TTC549 (cell line): ENCODE measurements at regions not wholly inside any gene's neighbourhood (a gene's known extent, or its start where the extent isn't known, plus 50 kb on each side); places are given as distances from the start of the nearest gene placed in this dataset.
"Not testable (repeated sequence)": the region's sequence is repeated elsewhere in the genome, so short reads cannot be mapped to it uniquely, and the experiment has no call there.

Source experiments
- FAIRE-seq: peaks from 2 replicates; lab custom pipeline; 2012; peaks lifted over from hg19 to GRCh38; lab: Jason Lieb, UNC

DNA sequence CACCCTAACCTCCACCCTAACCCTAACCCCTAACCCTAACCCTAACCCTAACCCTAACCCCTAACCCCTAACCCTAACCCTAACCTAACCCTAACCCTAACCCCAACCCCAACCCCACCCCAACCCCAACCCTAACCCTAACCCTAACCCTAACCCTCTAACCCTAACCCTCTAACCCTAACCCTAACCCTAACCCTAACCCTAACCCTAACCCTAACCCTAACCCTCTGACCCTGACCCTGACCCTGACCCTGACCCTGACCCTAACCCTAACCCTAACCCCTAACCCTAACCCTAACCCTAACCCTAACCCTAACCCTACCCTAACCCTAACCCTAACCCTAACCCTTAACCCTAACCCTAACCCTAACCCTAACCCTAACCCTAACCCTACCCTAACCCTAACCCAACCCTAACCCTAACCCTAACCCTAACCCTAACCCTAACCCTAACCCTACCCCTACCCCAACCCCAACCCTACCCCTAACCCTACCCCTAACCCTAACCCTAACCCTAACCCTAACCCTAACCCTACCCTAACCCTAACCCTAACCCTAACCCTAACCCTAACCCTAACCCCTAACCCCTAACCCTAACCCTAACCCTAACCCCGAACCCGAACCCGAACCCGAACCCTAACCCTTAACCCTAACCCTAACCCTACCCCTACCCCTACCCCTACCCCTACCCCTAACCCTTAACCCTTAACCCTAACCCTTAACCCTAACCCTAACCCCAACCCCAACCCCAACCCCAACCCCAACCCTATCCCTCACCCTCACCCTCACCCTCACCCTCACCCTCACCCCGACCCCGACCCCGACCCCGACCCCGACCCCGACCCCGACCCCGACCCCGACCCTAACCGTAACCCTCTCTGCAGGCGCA lies 186.2 kb upstream of the CHL1 start:
- not testable (repeated sequence) for FAIRE-seq

DNA sequence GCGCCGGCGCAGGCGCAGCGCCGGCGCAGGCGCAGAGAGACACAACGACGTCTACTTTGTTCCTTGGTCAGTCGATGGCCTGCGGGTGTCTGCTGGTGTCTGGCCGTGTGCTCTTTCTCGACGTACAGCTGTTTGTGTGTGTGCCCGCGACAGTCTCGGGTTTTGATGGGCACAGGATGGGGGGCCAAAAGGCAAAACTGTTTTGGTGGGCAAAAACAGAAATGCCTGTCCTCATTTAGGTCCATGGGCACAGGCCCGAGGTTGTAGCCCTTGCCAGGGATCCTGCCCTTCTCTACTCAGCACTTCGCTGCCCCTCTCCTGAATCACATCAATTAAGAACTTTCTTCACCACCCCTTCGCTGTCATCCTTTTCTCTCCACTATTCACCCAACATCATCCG lies 184.8 kb upstream of the CHL1 start:
- FAIRE-seq = no peak

DNA sequence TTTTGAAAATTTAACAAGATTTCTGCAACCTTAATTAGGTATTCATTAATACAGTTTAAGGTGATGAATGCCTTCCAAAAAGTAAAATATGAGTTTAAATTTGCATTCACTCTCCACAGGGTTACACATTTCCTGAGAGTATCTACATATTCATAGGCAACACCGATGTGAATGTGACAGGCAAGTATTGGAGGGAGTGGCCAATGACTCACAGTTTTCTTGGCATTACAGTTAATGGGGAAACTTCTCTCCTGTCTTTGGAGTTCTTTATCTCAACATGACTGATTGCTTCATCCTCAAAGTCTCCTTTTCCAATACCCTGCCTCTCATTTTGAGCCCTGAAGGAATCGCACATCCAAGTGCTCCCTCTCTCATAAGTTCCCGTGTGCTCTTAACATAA lies 181.9 kb upstream of the CHL1 start:
- no peak for FAIRE-seq

DNA sequence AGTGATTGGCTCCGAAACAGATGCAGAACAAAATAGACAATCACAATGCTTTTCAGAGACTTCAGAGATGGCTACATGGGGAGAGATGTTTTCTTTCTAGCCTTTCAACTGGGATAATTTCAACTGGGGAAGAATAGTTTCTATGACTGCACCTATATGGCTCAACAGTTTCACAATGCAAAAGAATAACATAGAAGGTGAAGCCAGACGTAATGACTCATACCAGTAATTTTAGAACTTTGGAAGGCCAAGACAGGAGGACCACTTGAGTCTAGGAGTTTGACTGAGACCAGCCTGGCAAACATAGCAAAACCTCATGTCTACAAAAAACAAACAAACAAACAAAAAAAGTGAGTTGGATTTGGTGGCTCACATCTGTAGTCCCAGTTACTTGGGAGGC lies 180.2 kb upstream of the CHL1 start:
- no peak for FAIRE-seq

DNA sequence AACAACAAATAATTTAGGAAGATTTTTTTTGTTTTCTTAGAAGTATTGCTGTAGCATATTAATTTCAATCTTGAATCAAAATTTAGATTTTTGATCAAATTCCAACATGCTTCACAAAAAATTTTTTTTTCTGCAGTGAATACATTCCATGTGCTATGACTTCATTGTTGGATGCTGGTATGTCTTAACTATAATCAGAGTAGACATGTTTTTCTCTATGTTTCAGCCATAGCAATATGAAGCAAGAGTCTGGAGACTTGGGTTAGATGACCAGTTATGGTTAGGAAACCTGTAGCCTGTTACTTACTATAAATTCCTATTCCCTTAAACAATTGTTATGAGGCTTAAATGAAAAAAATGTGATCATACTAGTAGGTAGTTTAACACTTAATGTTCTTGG lies 176.1 kb upstream of the CHL1 start:
- no peak for FAIRE-seq

DNA sequence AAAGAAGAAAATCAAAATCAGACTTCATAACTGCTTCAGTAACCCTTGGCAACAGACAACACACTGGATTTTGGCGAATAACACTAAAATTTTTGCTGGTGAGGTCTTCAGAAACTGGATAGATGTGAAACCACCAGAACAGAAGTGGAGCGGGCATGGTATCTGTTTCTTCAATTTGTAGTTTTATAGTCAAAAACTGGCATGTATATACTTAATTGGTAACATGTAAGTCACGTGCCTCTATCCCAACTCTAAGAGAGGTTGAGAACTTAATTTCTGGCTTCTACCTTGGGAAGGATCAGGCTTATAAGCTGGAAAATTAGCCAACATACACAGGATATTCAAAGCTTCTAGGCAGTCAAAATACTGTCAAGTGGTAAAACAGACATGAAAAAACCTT lies 172.6 kb upstream of the CHL1 start:
- no peak for FAIRE-seq

DNA sequence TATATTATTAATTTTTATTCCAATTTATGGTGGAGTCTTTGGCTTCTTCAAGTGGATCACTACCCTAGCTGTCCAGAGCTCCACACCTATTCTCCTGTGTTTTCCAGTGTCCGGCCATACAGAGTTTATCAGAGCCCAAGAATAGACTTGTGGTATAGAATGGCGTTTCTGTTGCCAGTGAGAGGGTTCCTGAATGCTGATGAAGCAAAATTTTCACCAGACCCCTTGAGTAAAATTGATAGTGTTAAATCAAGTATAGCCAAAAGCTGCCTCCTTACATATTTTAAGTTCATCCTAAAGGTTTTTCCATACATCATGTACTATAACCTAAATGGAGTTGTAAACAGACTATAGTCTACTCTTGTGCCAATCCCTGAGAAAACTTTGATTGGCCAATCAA lies 171.5 kb upstream of the CHL1 start:
- no peak for FAIRE-seq

DNA sequence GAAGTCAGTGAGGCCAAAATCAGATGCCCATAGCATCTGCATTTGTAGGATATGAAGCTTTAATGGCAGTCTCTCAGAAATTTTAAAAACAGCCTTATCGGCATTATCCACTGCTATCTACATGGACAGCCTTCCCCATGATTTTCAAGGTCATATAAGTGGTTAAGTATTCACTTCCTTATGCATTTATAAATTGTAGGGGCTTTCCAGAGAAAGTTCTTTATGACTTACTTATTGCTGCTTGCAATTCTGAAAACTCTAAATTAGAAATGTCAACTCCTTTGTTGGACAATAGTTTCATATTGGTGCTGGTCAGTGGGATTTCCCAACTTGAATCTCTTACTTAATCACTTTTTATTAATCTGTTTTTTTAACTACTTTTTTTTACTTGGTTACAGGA lies 160.6 kb upstream of the CHL1 start:
- FAIRE-seq = not testable (repeated sequence)

DNA sequence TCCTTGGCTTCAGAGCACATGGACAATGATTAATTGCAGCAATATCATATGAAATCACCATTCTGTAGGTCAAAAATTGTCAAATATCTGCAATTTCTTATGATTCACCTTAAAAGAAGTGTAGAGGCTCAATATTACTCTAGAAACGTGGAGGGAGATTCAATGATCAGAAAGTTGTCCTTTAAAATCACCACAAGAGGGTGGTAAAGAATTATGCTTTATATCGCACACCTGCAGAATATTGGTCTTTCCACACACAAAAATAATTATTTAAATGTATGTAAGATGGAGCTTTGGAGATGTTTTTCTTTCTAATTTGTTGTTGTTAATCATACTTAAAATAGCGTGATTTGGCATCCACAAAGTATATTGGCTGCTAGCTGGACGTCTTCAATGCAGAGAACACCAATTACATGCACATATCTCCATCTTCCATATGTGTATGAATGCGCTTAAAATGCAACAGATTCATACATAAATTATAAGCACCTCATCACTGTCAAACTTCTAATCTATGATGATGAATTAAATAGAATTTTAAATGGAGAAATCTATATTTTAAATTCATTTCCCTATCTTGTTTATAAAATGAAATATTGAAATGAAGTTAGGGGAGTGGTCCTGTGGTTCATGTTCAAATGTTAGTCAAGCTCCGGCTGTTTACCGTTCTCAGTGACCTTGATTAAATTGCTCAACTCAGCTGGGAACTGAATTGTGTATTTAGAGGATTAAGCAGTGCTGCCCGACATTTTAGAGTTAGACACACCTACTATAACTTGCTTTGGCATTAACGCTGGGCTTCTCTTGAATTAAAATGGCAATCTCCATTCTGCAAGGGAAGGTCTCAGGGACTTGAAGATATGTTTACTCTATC lies 153.5 kb upstream of the CHL1 start:
- peak; percentile 85 for FAIRE-seq

DNA sequence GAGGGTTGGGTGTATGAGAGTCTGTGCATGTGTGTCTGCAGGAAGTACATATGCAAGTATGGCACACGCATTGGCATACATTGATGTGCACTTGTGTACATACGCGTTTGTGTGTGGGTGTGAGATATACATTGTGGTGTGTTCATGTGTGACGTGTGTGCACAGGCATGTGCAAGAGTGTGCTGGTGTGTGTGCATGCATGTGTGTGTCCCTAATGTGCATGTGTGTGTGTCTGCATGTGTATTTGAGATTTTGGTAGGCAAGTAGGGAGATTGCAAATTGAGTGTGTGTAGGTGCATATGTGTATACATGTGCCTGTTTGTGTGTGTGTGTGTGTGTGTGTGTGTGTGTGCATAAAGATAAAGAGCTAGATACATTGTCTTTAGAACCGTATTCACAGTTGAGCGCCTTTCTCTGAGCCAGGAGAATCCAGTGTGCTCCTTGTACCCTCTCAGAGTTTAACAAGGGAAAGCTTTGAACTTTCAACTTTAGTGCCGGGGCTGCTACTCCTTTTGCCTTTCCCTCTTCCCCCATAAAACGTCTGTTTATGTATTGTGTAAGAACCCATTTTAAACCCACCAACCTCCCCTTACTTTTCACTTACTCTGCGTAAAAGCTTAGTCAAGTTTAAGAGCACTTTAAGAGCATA lies 152.4 kb upstream of the CHL1 start:
- no peak for FAIRE-seq

DNA sequence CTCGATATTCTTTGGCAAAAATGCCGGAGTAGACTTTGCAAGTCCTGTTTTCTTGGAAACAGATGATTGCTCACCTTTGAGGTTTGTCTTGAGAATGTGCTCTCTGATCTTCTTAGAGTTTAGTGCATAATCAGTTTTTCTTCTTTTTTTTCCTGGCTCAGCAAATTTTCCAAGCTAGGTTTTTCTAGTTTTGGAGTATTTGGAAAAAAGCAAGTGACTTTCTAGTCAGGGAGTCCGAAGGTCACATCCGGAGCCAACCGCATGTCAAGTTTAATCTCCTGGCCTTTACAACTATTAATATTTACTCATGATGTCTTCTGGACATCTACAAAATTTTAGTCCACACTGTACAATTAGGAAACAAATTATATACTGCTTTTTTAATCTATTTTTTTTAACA lies 151.6 kb upstream of the CHL1 start:
- FAIRE-seq = not testable (repeated sequence)

DNA sequence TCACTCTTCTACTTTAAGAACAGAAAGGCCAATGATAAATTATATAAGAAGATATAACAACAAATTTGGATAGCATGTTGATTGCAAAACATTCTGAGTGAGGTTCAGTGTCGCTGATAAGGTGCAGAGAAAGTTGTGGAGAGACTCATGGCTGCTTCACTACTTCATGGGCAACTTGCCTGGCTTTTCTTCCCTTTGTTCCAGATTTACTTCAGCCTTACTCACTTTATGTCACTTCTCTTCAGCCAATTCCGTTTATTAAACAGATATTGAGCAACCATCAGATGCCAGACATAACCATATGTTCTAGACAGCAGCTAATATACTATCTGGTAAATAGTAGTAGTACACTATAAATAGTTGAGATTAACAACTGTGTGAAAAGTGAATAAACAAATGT lies 150.0 kb upstream of the CHL1 start:
- no peak for FAIRE-seq

DNA sequence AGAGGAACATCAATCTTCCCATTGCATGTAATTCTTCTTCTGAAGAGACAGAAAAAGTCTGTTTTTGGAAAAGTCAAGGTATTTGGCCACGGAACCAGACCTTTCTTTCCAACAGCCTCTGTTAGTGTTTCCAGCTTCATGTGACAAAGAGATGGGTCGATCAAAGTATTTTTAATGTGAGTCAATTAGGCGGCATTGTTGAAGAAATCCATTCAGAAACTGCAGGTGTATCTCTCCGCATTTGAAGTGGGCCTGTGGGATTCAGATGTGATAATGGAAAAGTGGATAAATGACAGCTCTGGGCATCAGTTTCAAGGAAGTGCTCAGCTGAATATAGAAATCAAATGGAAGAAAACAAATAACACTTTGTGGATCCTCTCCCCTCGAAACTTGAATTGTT lies 143.1 kb upstream of the CHL1 start:
- not testable (repeated sequence) for FAIRE-seq

DNA sequence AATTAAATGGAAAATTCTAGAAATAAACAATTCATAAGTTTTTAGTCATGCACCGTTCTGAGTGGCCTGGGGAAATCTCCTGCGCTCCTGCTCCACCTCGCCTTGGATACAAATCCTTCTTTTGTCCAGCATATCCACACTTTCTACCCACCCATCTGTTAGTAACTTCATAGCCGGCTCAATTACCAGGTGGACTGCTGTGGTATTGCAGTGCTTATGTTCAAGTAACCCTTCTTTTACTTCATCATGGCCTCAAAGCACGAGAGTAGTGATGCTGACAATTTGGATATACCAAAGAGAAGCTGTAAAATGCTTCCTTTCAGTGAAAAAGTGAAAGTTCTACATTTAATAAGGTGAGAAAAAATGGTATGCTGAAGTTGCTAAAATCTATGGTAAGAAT lies 142.3 kb upstream of the CHL1 start:
- FAIRE-seq = no peak

DNA sequence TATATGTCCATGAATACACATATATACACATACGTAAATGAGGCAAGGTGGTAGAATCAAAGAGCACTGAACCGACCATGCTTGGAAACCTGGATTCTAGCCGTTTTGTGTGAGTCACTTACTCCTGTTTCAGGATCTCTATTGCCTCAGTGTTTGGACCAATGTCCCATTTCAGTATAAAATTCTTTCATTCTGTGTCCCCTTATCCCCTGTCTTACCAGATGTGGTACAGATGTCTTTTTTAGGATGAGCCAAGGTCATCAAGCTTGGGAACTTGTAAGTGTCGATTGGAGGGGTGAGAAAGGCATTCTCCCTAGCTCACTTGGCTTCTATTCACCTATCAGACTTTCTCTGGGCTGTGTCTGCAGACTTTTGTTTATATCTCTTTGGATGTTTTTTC lies 139.9 kb upstream of the CHL1 start:
- no peak for FAIRE-seq

DNA sequence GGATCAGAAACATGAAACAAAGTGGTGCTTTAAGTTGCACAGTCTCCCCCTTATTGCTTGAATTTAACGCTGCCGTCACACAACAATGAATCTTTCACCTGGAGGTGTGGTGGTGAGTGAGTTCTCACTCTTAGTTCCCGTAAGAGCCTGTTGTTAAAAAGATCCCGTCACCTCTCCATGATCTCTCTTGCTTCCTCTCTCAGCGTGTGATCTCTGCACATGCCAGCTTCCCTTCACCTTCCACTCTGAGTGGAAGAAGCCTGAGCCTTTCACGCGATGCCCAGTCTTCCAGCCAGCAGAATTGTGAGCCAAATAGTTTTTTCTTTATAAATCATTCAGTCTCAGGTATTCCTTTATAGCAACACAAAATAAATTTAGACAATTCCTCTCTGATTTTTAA lies 136.7 kb upstream of the CHL1 start:
- FAIRE-seq = no peak

DNA sequence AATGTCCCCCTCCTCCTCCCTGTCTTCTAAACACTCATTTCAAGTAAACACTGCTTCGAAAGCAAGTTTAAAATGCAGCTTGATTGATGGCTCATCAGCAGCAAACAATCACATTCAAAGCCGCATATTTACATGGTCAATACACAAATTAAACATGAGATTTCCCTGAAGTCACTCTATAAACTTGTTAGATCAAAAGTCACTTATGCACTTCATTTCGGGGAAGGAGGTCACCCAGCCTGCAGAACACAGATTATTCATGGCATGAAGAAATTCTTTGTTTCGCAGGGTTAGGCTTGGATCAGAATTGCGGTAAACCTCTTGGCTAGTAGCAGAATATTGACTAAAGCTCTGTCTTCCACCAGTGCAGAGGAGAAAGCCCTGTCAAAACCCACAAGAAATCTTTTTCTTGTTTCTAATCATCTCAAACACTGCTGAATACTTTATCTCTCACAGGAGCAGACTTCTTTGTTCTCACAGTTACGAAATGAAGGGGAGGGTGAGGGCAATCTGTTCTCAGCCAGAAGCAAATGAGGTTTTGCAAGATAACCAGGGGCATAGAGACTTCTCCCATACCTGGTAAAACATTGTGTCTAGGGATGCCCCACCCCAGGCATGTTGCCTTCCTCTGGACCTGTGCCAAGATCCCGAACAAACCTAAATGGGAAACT lies 133.3 kb upstream of the CHL1 start:
- no peak for FAIRE-seq

DNA sequence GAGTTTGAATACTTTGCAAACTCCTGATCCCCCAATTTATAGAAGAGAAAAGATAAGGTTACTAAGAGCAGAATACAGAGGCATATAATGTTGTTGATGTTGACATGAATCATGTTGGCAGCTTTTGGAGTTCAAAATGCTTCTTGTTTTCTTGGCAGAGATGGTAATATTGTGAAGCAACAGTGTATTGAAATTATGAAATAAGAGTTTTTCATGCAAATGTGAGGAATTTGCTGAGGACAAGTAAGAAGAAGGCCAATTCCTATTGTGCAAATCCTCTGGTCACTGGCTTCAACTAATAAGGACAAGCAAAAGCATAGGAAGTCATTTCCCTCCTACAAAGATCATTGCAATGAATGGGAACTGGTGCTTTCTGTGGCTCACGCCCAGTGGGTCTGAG lies 126.9 kb upstream of the CHL1 start:
- FAIRE-seq = no peak

DNA sequence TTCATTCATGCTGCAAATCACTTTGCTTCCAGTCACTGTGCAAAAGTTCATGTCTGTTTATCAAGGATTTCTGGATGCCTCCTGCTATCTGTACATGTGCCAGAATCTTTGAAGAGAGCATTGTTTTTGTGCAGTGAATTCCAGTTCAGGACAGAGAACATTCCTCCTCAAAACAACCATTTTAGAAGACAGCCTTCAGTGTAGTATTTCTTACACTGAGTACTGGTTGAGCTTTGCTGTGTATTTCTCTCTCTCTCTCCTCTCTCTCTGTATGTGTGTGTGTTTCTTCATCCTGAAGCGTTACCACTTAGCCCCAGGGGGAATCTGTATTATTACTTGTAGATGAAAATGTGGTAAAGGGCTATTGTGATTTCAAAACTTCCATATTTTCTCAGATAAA lies 123.8 kb upstream of the CHL1 start:
- no peak for FAIRE-seq

DNA sequence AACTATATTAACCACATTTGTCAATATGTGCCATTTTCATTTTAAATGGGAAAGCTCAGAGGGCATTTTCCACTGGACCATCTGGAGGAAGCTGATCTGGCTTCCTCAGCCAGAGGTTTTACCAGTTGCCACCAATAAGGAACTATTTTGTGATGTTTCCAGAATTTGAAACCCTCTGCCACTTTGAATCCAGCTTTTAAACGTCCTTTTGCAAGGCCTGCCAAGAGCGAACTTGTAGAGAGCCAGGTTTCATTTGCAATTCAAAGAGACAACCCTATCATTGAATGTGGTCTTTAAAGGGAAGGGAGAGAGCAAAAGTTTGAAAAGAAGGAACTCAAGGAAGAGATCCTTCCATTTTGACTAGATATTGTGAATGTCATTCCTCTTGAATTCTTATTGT lies 123.3 kb upstream of the CHL1 start:
- no peak for FAIRE-seq

DNA sequence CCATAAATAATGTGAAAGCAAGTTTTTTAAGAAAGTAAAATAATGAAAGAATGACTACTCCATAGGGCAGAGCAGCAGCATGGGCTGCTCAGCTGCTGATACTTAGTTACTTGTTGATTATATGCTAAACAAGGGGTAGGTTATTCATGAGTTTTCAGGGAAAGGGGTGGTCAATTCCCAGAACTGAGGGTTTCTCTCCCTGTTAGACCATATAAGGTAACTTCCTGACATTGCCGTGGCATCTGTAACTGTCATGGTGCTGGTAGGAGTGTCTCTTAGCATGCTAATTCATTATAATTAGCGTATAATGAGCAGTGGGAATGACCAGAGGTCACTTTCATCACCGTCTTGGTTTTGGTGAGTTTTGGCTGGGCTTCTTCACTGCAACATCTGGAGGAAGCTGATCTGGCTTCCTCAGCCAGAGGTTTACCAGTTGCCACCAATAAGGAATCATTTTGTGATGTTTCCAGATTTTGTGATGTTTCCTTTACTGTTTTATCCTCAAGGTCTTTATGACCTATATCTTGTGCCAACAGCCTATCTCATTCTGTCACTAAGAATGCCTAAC lies 121.8 kb upstream of the CHL1 start:
- FAIRE-seq = no peak

DNA sequence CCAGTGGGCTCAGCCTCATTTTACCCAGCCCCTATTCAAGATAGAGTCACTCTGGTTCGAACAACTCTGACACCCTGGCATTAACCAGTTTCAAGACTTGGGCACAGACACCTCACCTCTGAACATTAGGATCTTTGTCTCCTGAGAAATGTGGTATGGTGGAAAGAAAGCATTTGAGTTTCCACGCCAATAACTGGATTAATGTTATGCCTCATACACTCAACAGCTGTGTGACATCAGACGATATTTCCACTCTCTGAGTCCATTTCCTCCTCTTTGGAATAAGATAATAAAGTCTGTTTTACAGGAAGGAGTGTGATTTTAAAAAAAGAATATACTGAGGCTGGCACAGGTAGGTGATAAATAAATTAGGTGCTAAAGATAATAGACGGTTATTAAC lies 121.3 kb upstream of the CHL1 start:
- FAIRE-seq = no peak
